GF-D8 (cell line): ENCODE measurements at regions not wholly inside any gene's neighbourhood (a gene's known extent, or its start where the extent isn't known, plus 50 kb on each side); places are given as distances from the start of the nearest gene placed in this dataset.

ENCODE experiments used
- DNase-seq: peaks from one replicate; lab custom pipeline; 2025; lab: John Stamatoyannopoulos, UW

GRCh38 chr4:156595041-156595440, 376.6 kb downstream of the PDGFC start:
- DNase-seq, result no peak

- no peak for DNase-seq
Observed at GRCh38 chr4:156594624-156595023, 377.0 kb downstream of the PDGFC start.

- no peak for DNase-seq
Observed at GRCh38 chr4:156593464-156593863, 378.1 kb downstream of the PDGFC start.

DNA sequence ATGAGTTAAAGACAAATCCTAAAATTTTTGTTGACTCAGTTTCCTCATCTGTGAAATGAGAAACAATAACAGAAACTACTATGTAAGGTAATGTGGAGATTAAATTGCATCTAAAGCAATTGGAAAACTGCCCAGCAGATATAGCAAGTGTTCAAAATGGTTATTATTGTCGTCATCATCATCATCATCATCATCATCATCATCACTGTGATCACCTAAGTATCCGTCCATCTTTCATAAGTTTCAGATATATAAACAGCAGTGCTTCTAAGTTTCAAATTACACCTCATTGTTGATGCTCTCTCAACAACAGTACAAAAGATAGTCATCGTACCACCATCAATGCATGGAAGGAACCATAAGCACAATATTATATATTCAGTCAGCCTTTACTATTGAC, 379.9 kb downstream of the PDGFC start:
- no peak for DNase-seq

DNA sequence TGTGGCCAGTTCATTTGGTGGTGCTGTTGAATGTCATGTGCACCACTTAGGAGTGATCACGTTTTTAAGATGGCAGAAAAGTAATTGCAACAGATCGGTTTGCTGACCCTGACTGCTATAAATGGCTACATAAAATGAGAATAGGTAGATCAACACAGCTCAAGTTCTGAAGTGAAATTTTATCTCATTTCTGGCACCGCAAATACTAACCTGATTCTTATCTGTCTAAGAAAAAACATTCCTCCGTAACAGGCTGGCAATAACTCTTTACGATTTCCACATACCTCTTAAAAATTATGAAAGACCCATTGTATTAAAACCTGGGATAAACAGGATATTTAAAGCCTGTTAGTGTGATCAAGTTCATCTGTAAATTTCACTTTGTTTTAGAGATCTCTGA, 387.5 kb downstream of the PDGFC start:
- no peak for DNase-seq

DNA sequence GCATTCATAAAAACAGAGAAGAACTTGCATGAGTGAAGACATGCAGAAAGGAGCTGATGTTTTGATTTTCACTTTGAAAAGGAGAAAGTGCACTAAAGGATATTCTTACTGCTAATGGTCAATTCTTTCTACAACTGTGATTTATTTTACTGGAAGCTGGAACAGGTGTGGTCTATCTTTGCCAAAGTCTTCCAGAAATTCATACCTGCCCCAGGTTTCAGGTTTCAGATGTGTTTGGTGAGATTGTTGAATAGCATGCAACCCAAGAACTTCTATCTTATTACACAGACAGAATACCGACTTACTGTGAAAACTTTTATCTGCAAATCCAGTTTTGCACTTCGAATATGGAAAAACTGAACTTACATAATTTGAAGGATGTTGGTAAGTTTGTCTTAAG, 388.3 kb downstream of the PDGFC start:
- DNase-seq, result no peak

DNA sequence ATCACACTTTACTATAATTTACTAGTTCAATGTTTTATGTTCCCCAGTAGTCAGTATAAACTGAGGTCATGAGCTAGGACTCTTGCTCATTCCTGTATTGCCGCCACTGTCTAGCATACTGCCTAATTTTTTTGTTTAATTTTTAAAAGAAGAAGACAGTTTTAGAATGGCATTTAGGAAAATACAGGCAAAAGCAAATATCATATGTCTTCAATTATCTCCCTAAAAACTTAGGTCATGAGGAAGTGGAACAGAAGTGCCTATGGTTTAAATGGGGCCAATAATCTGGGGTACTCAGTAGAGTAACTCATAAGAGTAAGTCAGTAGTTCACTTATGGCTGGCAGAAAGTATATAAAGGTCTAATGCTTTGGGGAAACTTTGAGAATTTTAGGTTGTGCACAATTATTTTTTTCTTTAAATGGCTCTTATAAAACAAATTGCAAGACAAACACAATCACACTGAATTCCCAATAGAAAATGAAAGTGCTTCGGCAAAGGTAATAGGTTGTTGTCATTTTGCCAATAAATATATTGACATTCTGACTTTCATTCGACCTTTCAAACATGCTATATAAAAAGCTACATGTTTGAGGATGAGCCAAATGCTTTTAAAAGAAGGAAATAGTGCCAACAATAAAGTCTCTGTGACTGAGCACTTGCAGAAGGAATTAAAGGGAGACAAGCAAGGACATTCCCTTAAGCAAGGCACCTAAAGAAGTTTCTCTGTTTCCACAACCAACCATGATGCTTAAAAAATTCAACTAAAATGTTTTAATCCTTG, 390.1 kb downstream of the PDGFC start:
- DNase-seq, result no peak

GRCh38 chr4:156578713-156579112, 392.9 kb downstream of the PDGFC start:
- DNase-seq, result no peak

DNA sequence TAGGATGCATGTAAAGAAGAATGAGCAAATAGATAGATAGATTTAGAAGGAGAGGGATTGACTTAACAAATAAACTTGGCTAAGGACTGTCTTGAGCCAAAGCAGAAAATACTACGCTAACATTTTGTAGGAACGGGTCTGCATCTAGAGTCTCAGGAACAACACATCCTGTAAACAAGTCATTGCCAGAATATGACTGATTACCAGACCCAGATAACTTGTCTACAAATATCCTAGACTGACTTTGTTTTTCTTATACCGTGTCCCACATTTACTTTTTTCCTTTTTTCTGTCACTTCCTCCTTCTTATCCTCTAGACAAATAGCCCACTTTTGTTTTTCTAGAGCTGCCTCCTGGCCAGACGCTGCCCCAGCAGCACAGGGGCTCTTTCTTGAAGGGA, 393.6 kb downstream of the PDGFC start:
- DNase-seq, result no peak

DNA sequence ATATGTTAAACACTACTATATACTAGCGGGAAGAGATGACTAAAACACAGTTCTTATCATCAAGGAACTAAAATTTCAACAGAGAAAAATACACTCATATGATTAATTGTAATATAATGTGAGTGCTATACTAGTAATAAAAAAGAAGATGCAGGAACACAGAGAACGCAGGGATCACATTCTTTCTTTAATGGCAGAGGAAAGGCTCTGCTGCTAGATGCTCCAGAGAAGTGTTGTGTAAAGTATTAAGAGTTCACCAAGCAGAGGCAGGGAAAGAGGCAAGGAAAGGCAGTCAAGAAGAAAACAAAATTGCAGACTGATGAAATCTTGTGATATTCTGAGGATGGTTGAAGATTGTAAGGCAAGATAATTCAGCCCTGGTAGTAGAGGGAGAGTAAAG, 394.7 kb downstream of the PDGFC start:
- DNase-seq, result no peak

DNA sequence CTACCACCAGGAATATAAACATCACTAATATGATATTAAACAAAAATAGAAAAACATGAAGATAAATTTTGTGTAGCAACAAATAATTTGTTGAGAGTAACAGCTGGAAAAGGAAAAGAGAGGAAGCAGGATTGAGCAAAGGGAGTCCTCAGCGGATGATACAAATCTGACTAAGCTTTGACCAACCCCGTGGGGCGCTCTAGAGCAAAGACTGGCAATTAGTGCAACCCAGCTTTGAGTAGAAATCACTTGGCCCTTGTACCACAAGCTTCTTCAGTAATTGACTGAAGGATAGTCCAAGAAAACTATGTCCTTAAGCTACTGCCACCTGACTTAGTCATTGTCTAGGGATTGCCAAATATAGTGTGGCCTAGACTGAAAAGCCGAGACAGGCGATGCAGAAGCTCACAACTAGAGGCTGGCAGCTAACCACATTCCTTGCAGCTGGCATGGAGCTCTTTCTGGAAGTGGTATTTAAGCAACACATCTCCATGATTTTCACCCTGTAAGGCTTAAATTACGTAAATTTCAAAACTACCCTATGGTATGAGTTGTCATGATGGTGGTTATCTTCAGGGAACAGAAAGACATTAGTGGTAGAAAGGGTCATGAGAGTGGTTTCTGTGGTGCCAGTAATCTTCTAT, 396.0 kb downstream of the PDGFC start:
- DNase-seq, result peak; percentile 3

- no peak for DNase-seq
Observed at GRCh38 chr4:156571146-156571545, 400.5 kb downstream of the PDGFC start.

DNA sequence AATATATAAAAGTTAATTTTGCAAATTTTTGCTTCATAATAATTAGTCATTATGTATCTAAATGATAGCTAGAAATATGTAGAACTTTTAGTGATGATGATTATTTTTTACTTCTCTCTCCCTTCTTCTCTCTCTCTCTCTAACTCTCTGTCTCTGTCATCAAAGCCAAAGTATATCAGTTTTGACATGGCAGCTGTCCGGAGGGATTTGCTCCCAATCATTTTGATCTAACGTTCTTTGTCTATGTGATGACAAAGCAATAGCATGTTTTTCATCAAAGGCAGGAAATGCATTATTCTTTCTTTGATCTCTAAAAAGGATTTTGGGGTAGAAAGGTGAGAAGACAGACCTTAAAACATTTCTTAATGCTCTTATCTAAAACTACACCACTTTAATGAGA, 402.1 kb downstream of the PDGFC start:
- DNase-seq, result no peak

DNA sequence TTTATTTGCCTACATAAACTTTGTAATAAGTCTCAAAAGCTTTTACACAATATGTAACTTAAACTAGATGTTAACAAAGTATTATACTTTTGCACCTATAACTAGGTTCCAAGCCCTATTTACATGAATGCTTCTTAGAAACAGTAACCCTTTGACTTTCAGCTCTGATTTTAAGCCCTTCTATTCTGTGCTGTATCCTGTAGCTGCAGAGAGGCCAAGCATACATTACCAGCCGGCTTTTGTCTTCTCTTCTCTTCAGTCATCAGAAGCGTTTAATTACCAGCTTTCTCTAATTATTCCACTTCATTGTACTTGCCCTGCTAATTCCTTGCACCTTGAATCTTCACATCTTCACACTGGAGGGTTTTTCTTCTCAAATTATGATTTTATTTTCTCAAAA, 403.1 kb downstream of the PDGFC start:
- DNase-seq, result no peak

DNA sequence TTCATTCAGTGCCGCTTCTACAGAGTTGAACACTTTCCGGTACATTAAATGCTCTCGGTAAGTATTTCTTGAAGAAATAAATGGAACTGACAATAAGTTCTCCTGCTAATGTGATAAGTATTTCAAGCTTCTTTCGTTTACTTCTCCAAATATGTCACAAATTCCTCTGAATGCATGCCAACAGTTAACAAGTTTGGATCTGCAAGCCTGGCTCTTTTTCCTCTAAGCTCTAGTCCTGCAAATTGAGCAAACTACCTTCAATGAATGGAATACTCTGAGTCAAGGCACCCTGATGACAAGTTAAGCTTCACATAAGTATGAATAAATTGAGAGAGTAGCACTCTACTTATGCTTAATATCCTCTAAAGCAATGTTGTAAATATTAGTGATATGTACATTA, 403.6 kb downstream of the PDGFC start:
- no peak for DNase-seq

DNA sequence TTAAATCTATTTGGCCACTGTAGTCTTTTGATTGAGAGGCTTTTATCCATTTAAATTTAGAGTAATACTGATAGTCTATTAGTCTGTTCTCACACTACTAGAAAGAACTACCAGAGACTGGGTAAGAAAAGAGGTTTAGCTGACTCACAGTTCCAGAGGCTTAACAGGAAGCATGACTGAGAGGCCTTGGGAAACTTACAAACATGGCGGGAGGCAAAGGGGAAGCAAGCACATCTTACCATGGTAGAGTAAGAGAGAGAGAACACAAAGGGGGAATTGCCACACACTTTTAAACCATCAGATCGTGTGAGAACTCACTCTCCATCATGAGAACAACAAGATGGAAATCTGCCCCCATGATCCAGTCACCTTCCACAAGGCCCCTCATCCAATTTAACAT, 410.9 kb downstream of the PDGFC start:
- peak; percentile 3 for DNase-seq

GRCh38 chr4:156559346-156559745, 412.3 kb downstream of the PDGFC start:
- no peak for DNase-seq

- DNase-seq, result no peak
Observed at GRCh38 chr4:156558373-156559025, 413.1 kb downstream of the PDGFC start.

- no peak for DNase-seq
Observed at GRCh38 chr4:156557920-156558319, 413.7 kb downstream of the PDGFC start.

DNA sequence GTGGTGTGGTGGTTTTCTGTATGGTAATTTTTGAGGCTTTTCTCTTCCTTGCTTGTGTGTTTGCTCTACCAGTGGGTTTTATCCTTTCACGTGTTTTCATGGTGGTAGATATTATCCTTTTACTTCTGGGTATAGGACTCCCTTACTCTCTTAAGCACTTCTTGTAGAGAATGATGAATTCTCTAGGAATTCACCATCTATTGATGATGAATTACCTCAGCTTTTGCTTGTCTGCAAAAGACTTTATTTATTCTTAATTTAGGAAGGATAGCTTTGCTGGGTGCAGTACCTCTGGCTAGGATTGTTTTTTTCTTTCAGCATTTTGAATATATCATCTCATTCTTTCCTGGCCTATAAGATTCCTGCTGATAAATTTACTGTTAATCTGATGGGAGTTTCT, 415.3 kb downstream of the PDGFC start:
- no peak for DNase-seq

DNA sequence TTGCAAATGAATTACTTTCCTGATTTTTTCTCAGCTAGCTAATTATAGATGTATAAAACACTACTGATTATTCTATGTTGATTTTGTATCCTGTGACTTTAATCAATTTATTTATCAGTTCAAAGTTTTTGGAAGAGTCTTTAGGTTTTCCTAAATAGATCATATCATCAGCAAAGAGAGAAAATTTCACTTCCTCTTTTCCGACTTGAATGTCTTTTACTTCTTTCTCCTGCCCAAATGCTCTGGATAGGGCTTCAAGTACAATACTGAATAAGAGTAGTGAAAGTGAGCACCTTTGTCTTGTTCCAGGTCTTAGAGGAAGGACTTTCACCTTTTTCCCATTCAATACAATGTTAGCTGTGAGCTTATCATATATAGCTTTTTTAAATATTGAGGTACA, 417.9 kb downstream of the PDGFC start:
- DNase-seq, result no peak

DNA sequence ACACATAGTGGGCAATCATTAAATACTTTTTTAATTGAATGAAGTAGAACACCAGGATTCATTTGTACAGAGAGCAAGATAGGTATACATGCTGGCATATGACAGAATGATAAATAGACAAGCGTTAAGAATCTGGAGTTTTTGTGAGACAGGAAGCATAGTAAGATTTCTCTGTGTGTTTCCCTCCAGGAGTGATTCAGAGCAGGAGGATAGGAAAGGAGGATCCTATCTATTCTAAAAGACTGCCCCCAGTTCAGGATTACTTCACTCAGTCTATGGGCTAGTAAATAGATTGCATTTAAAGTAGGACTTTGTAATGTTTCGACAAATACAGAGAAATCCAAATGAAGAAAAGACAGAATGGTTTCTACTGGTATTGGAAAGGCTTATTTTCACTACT, 423.7 kb downstream of the PDGFC start:
- no peak for DNase-seq

- no peak for DNase-seq
Observed at GRCh38 chr4:156547439-156547838, 424.2 kb downstream of the PDGFC start.
